Esophagus muscularis mucosa (tissue), 4 donors: ENCODE measurements at regions not wholly inside any gene's neighbourhood (a gene's known extent, or its start where the extent isn't known, plus 50 kb on each side); places are given as distances from the start of the nearest gene placed in this dataset.

Experiments used
- DNase-seq: peaks from one replicate; pipeline ENCODE4 v3.0.0-alpha.2; 2017; ENCODE audit errors: extremely low spot score
- H3K27ac ChIP-seq, 4 donors: fragments of 200-600 bp; sonication (generic); replicated peaks in 1 of 4; 1 replicate in 3 of 4; 2 replicates in 1 of 4; pipeline ENCODE4 v1.5.1; 2016 to 2019; ENCODE audit warnings: mild to moderate bottlenecking in 1 of 4
- H3K27me3 ChIP-seq, 4 donors: fragments of 200-600 bp; sonication (generic); one replicate each; pipeline versions ENCODE4 v1.5.1 to v1.6.0; 2016 to 2019
- H3K36me3 ChIP-seq, 4 donors: fragments of 200-600 bp; sonication (generic); one replicate each; pipeline ENCODE4 v1.5.1; 2016 to 2019
- H3K4me1 ChIP-seq, 4 donors: fragments of 200-600 bp; sonication (generic); one replicate each; pipeline ENCODE4 v1.5.1; 2016 to 2019
- H3K4me3 ChIP-seq, 4 donors: fragments of 200-600 bp; sonication (generic); 1 replicate in 2 of 4; 2 replicates in 2 of 4; pipeline ENCODE4 v1.5.1; 2016 to 2019; ENCODE audit warnings: mild to moderate bottlenecking in 4 of 4, moderate library complexity in 1 of 4
- H3K9me3 ChIP-seq, 4 donors: fragments of 200-600 bp; sonication (generic); 1 replicate in 3 of 4; 2 replicates in 1 of 4; pipeline ENCODE4 v1.5.1; 2016 to 2019
- CTCF ChIP-seq, 3 experiments: fragments of 200-600 bp in 2 of 3; fragments of 450-650 bp in 1 of 3; sonication (generic) in 2 of 3; IDR thresholded peaks; one replicate each; pipeline ENCODE4 v1.5.1; 2017 to 2019; ENCODE audit warnings: antibody characterized with exemption in 3 of 3, mild to moderate bottlenecking in 2 of 3, moderate library complexity in 1 of 3
- EP300 ChIP-seq: sonication (generic); formaldehyde crosslinking; IDR thresholded peaks from one replicate; pipeline ENCODE4 v1.6.1; 2017; ENCODE audit warnings: antibody characterized with exemption
- POLR2A ChIP-seq: fragments of 450-650 bp; IDR thresholded peaks from one replicate; pipeline ENCODE4 v1.6.1; 2017; ENCODE audit warnings: antibody characterized with exemption, moderate library complexity, mild to moderate bottlenecking, low read depth
- POLR2AphosphoS5 ChIP-seq, 2 donors: sonication (generic); formaldehyde crosslinking; IDR thresholded peaks; one replicate each; pipeline ENCODE4 v1.6.1; 2017; ENCODE audit warnings: antibody characterized with exemption in 2 of 2
- WGBS: methylation state at CpG from one replicate; pipeline ENCODE4 v1.1.5; 2018; 5-methylcytosine and 5-hydroxymethylcytosine counted together
- intact Hi-C: fragments of 100-400 bp; cut with DNase I; formaldehyde crosslinking; loops from one replicate; pipeline ENCODE4 v1.15.1; 2023

- Histone ChIP-seq H3K27me3 (no peaks in the 10 kb centered on the region), H3K36me3 (no peaks in the 10 kb centered on the region), H3K4me3 (no peak overlapping the region), H3K9me3 (no peaks in the 10 kb centered on the region), H3K27ac (no peak overlapping the region), H3K4me1 (peaks cover 0 to 34% (median 4%) of the 10 kb centered on the region in 4 donors)
- DNase-seq, result no peak
- 85% methylated on average over 6 of the region's 6 CpGs for WGBS
- intact Hi-C loops, result no loop called here
- TF ChIP-seq CTCF (IDR thresholded peaks at IDR 0.05) (no peak), EP300 (no peak), POLR2A (no peak)
These were observed 246.2 kb downstream of the LRFN2 start for GRCh38 chr6:40340957-40341356.

GRCh38 chr6:40340196-40340595, 247.0 kb downstream of the LRFN2 start:
- no peak overlapping the region for H3K4me3 ChIP-seq
- 81% methylated on average over 8 of the region's 8 CpGs for whole genome bisulfite sequencing
- TF ChIP-seq CTCF (IDR thresholded peaks at IDR 0.05) (no peak), POLR2AphosphoS5 (IDR thresholded peaks at IDR 0.05) (no peak), POLR2A (no peak), EP300 (no peak)
- H3K4me1 ChIP-seq, result peaks cover 0 to 30% (median 4%) of the 10 kb centered on the region in 4 donors
- no peak overlapping the region for H3K27ac ChIP-seq
- intact Hi-C loops, result no loop called here
- peaks cover 0 to 6% (median 0%) of the 10 kb centered on the region in 4 donors for H3K27me3 ChIP-seq
- H3K36me3 ChIP-seq, result no peaks in the 10 kb centered on the region
- DNase-seq, result no peak
- no peaks in the 10 kb centered on the region for H3K9me3 ChIP-seq

- Histone ChIP-seq H3K27me3 (peaks cover 0 to 22% (median 0%) of the 10 kb centered on the region in 4 donors), H3K36me3 (no peaks in the 10 kb centered on the region), H3K4me1 (peaks cover 0 to 18% (median 4%) of the 10 kb centered on the region in 4 donors), H3K9me3 (no peaks in the 10 kb centered on the region), H3K4me3 (no peak overlapping the region), H3K27ac (no peak overlapping the region)
- 83% methylated on average over 7 of the region's 7 CpGs for WGBS
- TF ChIP-seq POLR2AphosphoS5 (IDR thresholded peaks at IDR 0.05) (no peak), CTCF (IDR thresholded peaks at IDR 0.05) (no peak), POLR2A (no peak), EP300 (no peak)
- no peak for DNase-seq
- intact Hi-C loops, result no loop called here
These were observed 248.9 kb downstream of the LRFN2 start for GRCh38 chr6:40338306-40338705.

DNA sequence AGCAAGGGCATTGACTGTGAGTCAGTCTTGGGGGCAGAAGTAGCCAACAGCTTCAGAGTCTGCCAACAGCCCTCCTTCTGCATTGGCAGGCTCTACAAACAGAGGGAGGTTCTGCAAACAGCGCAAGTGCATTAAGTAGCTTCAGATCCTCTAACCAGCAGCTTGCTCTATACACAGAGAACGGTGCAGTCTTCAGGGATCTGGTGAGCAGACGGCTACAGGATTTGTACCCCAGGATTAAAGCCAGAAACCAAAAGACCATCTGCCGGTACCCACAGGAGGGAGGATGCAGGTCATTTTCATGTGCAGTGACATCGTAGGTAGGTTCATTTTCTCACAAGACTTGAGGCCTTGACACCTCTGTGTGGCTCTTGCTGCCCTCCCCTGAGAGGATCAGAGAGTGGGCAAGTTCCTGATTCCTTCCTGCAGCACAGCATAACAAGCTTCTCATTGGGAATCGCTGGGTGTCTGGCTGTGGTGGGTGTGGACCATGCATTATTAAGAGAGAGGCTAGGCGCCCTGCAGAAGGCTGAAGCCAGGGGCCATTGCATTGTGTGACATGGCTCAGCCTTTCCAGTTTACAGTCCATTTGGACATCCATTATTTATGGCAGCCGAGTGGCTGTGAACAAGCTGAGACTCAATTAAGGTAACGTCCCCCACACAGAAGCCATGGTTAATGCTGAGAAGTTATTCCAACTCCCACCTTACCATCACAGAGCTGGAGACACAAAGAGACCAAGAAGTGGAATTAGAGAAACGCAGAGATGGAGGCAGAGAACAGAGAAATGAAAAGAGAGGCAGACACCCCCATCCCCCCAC, 250.0 kb downstream of the LRFN2 start:
- Histone ChIP-seq H3K36me3 (no peaks in the 10 kb centered on the region), H3K9me3 (no peaks in the 10 kb centered on the region), H3K27me3 (peaks cover 0 to 23% (median 0%) of the 10 kb centered on the region in 4 donors), H3K4me1 (peaks cover 0 to 8% (median 1%) of the 10 kb centered on the region in 4 donors), H3K27ac (no peak overlapping the region), H3K4me3 (no peak overlapping the region)
- intact Hi-C loops, result no loop called here
- DNase-seq, result no peak
- WGBS, result 87% methylated on average over 9 of the region's 10 CpGs
- TF ChIP-seq EP300 (no peak), POLR2AphosphoS5 (IDR thresholded peaks at IDR 0.05) (no peak), POLR2A (no peak), CTCF (IDR thresholded peaks at IDR 0.05) (no peak)
